ENCODE measurements at regions not wholly inside any gene's neighbourhood (a gene's known extent, or its start where the extent isn't known, plus 50 kb on each side); places are given as distances from the start of the nearest gene placed in this dataset.

GRCh38 chr4:131091896-131092295 lies 1995.9 kb downstream of the C4orf33 start:
- no peak overlapping the region for H3K27ac Mint-ChIP-seq
- H3K27me3 Mint-ChIP-seq, result no peaks in the 10 kb centered on the region
- no peak for DNase-seq
- H3K9me3 Mint-ChIP-seq, result peaks cover 3 to 25% (median 5%) of the 10 kb centered on the region in 7 donors
- no peak overlapping the region for H3K4me3 Mint-ChIP-seq
- Histone ChIP-seq H3K36me3 (ENCODE audit: control insufficient read depth, insufficient read depth, low read length) (no peaks in the 10 kb centered on the region), H3K4me3 (ENCODE audit: low read depth, low read length) (no peak overlapping the region), H3K9me3 (ENCODE audit: control insufficient read depth in 2 of 2, low read length in 2 of 2) (peaks cover 0 to 4% of the 10 kb centered on the region in 2 experiments), H3K27ac (ENCODE audit: insufficient read depth, low read length, poor library complexity, severe bottlenecking) (no peak overlapping the region), H3K27me3 (ENCODE audit: control insufficient read depth, insufficient read depth, low read length) (no peaks in the 10 kb centered on the region), H3K4me1 (ENCODE audit: control insufficient read depth, insufficient read depth, low read length, poor library complexity, severe bottlenecking) (no peaks in the 10 kb centered on the region)
- no peak for ATAC-seq (ENCODE audit: low read depth in 2 of 2)
- H3K36me3 Mint-ChIP-seq, result no peaks in the 10 kb centered on the region
- no peaks in the 10 kb centered on the region for H3K4me1 Mint-ChIP-seq

- Histone ChIP-seq H3K36me3 (ENCODE audit: control insufficient read depth, insufficient read depth, low read length) (no peaks in the 10 kb centered on the region), H3K4me1 (ENCODE audit: control insufficient read depth, insufficient read depth, low read length, poor library complexity, severe bottlenecking) (no peaks in the 10 kb centered on the region), H3K4me3 (ENCODE audit: low read depth, low read length) (no peak overlapping the region), H3K27ac (ENCODE audit: insufficient read depth, low read length, poor library complexity, severe bottlenecking) (no peak overlapping the region), H3K27me3 (ENCODE audit: control insufficient read depth, insufficient read depth, low read length) (no peaks in the 10 kb centered on the region), H3K9me3 (ENCODE audit: control insufficient read depth in 2 of 2, low read length in 2 of 2) (peaks cover 0 to 4% of the 10 kb centered on the region in 2 experiments)
- peaks cover 3 to 20% (median 5%) of the 10 kb centered on the region in 7 donors for H3K9me3 Mint-ChIP-seq
- no peaks in the 10 kb centered on the region for H3K27me3 Mint-ChIP-seq
- no peak overlapping the region for H3K4me3 Mint-ChIP-seq
- H3K27ac Mint-ChIP-seq, result no peak overlapping the region
- no peaks in the 10 kb centered on the region for H3K36me3 Mint-ChIP-seq
- ATAC-seq (ENCODE audit: low read depth in 2 of 2), result no peak
- no peak for DNase-seq
- no peaks in the 10 kb centered on the region for H3K4me1 Mint-ChIP-seq
Observed at GRCh38 chr4:131093303-131093702, 1997.4 kb downstream of the C4orf33 start.

- Histone ChIP-seq H3K9me3 (ENCODE audit: control insufficient read depth in 2 of 2, low read length in 2 of 2) (peaks cover 0 to 2% of the 10 kb centered on the region in 2 experiments), H3K4me3 (ENCODE audit: low read depth, low read length) (no peak overlapping the region), H3K36me3 (ENCODE audit: control insufficient read depth, insufficient read depth, low read length) (no peaks in the 10 kb centered on the region), H3K27me3 (ENCODE audit: control insufficient read depth, insufficient read depth, low read length) (no peaks in the 10 kb centered on the region), H3K27ac (ENCODE audit: insufficient read depth, low read length, poor library complexity, severe bottlenecking) (no peak overlapping the region), H3K4me1 (ENCODE audit: control insufficient read depth, insufficient read depth, low read length, poor library complexity, severe bottlenecking) (no peaks in the 10 kb centered on the region)
- DNase-seq, result no peak
- Mint-ChIP-seq H3K27ac (no peak overlapping the region), H3K4me1 (no peaks in the 10 kb centered on the region), H3K9me3 (peaks cover 0 to 22% (median 7%) of the 10 kb centered on the region in 7 donors), H3K4me3 (no peak overlapping the region), H3K27me3 (no peaks in the 10 kb centered on the region), H3K36me3 (no peaks in the 10 kb centered on the region)
- ATAC-seq (ENCODE audit: low read depth in 2 of 2), result no peak
Observed at GRCh38 chr4:131098976-131099375, 2003.0 kb downstream of the C4orf33 start.

GRCh38 chr4:131113273-131113672 lies 2017.3 kb downstream of the C4orf33 start:
- Mint-ChIP-seq H3K4me3 (no peak overlapping the region), H3K9me3 (peaks cover 0 to 15% (median 2%) of the 10 kb centered on the region in 7 donors), H3K27me3 (peaks cover under 1% of the 10 kb centered on the region), H3K27ac (no peak overlapping the region), H3K36me3 (no peaks in the 10 kb centered on the region), H3K4me1 (no peaks in the 10 kb centered on the region)
- Histone ChIP-seq H3K4me1 (ENCODE audit: control insufficient read depth, insufficient read depth, low read length, poor library complexity, severe bottlenecking) (no peaks in the 10 kb centered on the region), H3K27ac (ENCODE audit: insufficient read depth, low read length, poor library complexity, severe bottlenecking) (no peak overlapping the region), H3K27me3 (ENCODE audit: control insufficient read depth, insufficient read depth, low read length) (no peaks in the 10 kb centered on the region), H3K36me3 (ENCODE audit: control insufficient read depth, insufficient read depth, low read length) (no peaks in the 10 kb centered on the region), H3K4me3 (ENCODE audit: low read depth, low read length) (no peak overlapping the region), H3K9me3 (ENCODE audit: control insufficient read depth in 2 of 2, low read length in 2 of 2) (no peaks in the 10 kb centered on the region)
- ATAC-seq (ENCODE audit: low read depth in 2 of 2) (no peak), DNase-seq (no peak)

- H3K27me3 ChIP-seq (ENCODE audit: control insufficient read depth, insufficient read depth, low read length), result no peaks in the 10 kb centered on the region
- H3K9me3 Mint-ChIP-seq, result peaks cover 0 to 14% (median 2%) of the 10 kb centered on the region in 7 donors
Observed at GRCh38 chr4:131113704-131114103, 2017.8 kb downstream of the C4orf33 start.

DNA sequence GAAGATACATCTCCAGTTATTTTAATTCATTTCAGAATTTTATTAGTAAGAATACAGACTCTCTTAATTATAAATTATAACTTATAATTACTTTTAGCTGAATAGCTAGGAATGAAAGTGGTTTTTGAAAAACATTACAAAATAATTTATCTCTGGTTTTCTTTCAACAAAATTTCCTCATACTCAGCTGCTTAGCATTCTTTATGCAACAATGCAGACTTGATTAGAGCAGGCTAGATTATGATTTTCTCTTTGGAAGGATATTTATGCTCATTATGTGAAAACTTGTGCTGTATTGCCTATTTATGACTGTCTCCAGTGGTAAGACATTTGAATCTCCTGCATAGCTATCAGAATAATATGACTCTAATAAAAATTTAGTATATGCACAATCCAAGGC lies 2023.7 kb downstream of the C4orf33 start:
- Histone ChIP-seq H3K4me3 (ENCODE audit: low read depth, low read length) (no peak overlapping the region), H3K27me3 (ENCODE audit: control insufficient read depth, insufficient read depth, low read length) (no peaks in the 10 kb centered on the region), H3K27ac (ENCODE audit: insufficient read depth, low read length, poor library complexity, severe bottlenecking) (no peak overlapping the region), H3K9me3 (ENCODE audit: control insufficient read depth in 2 of 2, low read length in 2 of 2) (no peaks in the 10 kb centered on the region), H3K4me1 (ENCODE audit: control insufficient read depth, insufficient read depth, low read length, poor library complexity, severe bottlenecking) (no peaks in the 10 kb centered on the region), H3K36me3 (ENCODE audit: control insufficient read depth, insufficient read depth, low read length) (no peaks in the 10 kb centered on the region)
- Mint-ChIP-seq H3K36me3 (no peaks in the 10 kb centered on the region), H3K4me1 (no peaks in the 10 kb centered on the region), H3K27me3 (peaks cover 4% of the 10 kb centered on the region), H3K27ac (no peak overlapping the region), H3K4me3 (no peak overlapping the region), H3K9me3 (peaks cover 0 to 8% (median 2%) of the 10 kb centered on the region in 7 donors)
- DNase-seq (no peak), ATAC-seq (ENCODE audit: low read depth in 2 of 2) (no peak)

More at GRCh38 chr4:131113704-131114103, 2017.8 kb downstream of the C4orf33 start:
- Mint-ChIP-seq H3K36me3 (no peaks in the 10 kb centered on the region), H3K27me3 (peaks cover 4% of the 10 kb centered on the region), H3K4me1 (no peaks in the 10 kb centered on the region), H3K4me3 (no peak overlapping the region), H3K27ac (no peak overlapping the region)
- Histone ChIP-seq H3K4me1 (ENCODE audit: control insufficient read depth, insufficient read depth, low read length, poor library complexity, severe bottlenecking) (no peaks in the 10 kb centered on the region), H3K4me3 (ENCODE audit: low read depth, low read length) (no peak overlapping the region), H3K27ac (ENCODE audit: insufficient read depth, low read length, poor library complexity, severe bottlenecking) (no peak overlapping the region), H3K36me3 (ENCODE audit: control insufficient read depth, insufficient read depth, low read length) (no peaks in the 10 kb centered on the region), H3K9me3 (ENCODE audit: control insufficient read depth in 2 of 2, low read length in 2 of 2) (no peaks in the 10 kb centered on the region)
- DNase-seq (no peak), ATAC-seq (ENCODE audit: low read depth in 2 of 2) (no peak)

- no peak overlapping the region for H3K4me3 ChIP-seq (ENCODE audit: low read depth, low read length)
- no peak for ATAC-seq (ENCODE audit: low read depth in 2 of 2)
- no peaks in the 10 kb centered on the region for H3K9me3 ChIP-seq (ENCODE audit: control insufficient read depth in 2 of 2, low read length in 2 of 2)
- DNase-seq, result no peak
- Mint-ChIP-seq H3K4me3 (no peak overlapping the region), H3K4me1 (no peaks in the 10 kb centered on the region), H3K9me3 (peaks cover 2 to 20% (median 12%) of the 10 kb centered on the region in 7 donors), H3K27ac (no peak overlapping the region), H3K27me3 (no peaks in the 10 kb centered on the region), H3K36me3 (no peaks in the 10 kb centered on the region)
- no peaks in the 10 kb centered on the region for H3K36me3 ChIP-seq (ENCODE audit: control insufficient read depth, insufficient read depth, low read length)
- H3K4me1 ChIP-seq (ENCODE audit: control insufficient read depth, insufficient read depth, low read length, poor library complexity, severe bottlenecking), result no peaks in the 10 kb centered on the region
- H3K27me3 ChIP-seq (ENCODE audit: control insufficient read depth, insufficient read depth, low read length), result no peaks in the 10 kb centered on the region
- H3K27ac ChIP-seq (ENCODE audit: insufficient read depth, low read length, poor library complexity, severe bottlenecking), result no peak overlapping the region
Observed at GRCh38 chr4:131137196-131137595, 2011.9 kb upstream of the PCDH10 start.

- no peak overlapping the region for H3K4me3 ChIP-seq (ENCODE audit: low read depth, low read length)
- no peaks in the 10 kb centered on the region for H3K4me1 Mint-ChIP-seq
- H3K27me3 ChIP-seq (ENCODE audit: control insufficient read depth, insufficient read depth, low read length), result no peaks in the 10 kb centered on the region
- no peak overlapping the region for H3K27ac ChIP-seq (ENCODE audit: insufficient read depth, low read length, poor library complexity, severe bottlenecking)
- no peaks in the 10 kb centered on the region for H3K27me3 Mint-ChIP-seq
- H3K27ac Mint-ChIP-seq, result no peak overlapping the region
- DNase-seq, result no peak
- H3K4me1 ChIP-seq (ENCODE audit: control insufficient read depth, insufficient read depth, low read length, poor library complexity, severe bottlenecking), result no peaks in the 10 kb centered on the region
- no peak for ATAC-seq (ENCODE audit: low read depth in 2 of 2)
- H3K4me3 Mint-ChIP-seq, result no peak overlapping the region
- no peaks in the 10 kb centered on the region for H3K9me3 ChIP-seq (ENCODE audit: control insufficient read depth in 2 of 2, low read length in 2 of 2)
- H3K36me3 Mint-ChIP-seq, result no peaks in the 10 kb centered on the region
- no peaks in the 10 kb centered on the region for H3K36me3 ChIP-seq (ENCODE audit: control insufficient read depth, insufficient read depth, low read length)
- peaks cover 0 to 9% (median 4%) of the 10 kb centered on the region in 7 donors for H3K9me3 Mint-ChIP-seq
Observed at GRCh38 chr4:131159261-131159660, 1989.8 kb upstream of the PCDH10 start.

Data from CD4-positive, CD25-positive, alpha-beta regulatory T cell (primary cell).